Osteocyte (in vitro differentiated cells): ENCODE measurements at regions not wholly inside any gene's neighbourhood (a gene's known extent, or its start where the extent isn't known, plus 50 kb on each side); places are given as distances from the start of the nearest gene placed in this dataset.

Source experiments
- DNase-seq: peaks from one replicate; pipeline ENCODE4 v3.0.0; 2021; ENCODE audit warnings: mixed read lengths; ENCODE audit not compliant: unreplicated experiment; ENCODE audit errors: extremely low spot score
- H3K27ac Mint-ChIP-seq: one replicate; pipeline ENCODE4 v1.8.0; 2021; ENCODE audit warnings: mild to moderate bottlenecking, mixed read lengths; ENCODE audit not compliant: unreplicated experiment
- H3K27me3 Mint-ChIP-seq: one replicate; pipeline ENCODE4 v1.8.0; 2021; ENCODE audit warnings: mixed read lengths; ENCODE audit not compliant: unreplicated experiment
- H3K36me3 Mint-ChIP-seq: one replicate; pipeline ENCODE4 v1.8.0; 2021; ENCODE audit warnings: mixed read lengths; ENCODE audit not compliant: unreplicated experiment
- H3K4me1 Mint-ChIP-seq: one replicate; pipeline ENCODE4 v1.8.0; 2021; ENCODE audit warnings: mixed read lengths; ENCODE audit not compliant: unreplicated experiment
- H3K4me3 Mint-ChIP-seq: one replicate; pipeline ENCODE4 v1.8.0; 2021; ENCODE audit warnings: mild to moderate bottlenecking, moderate library complexity, mixed read lengths; ENCODE audit not compliant: unreplicated experiment
- H3K9me3 Mint-ChIP-seq: one replicate; pipeline ENCODE4 v1.8.0; 2021; ENCODE audit warnings: mixed read lengths; ENCODE audit not compliant: unreplicated experiment
- TF ChIP-seq, protein P1 (sequence below): fragments of 200-600 bp; sonication (generic); IDR thresholded peaks from 2 replicates; pipeline ENCODE4 v1.5.0; 2021; ENCODE audit warnings: antibody characterized with exemption, mild to moderate bottlenecking, moderate library complexity

GRCh38 chr2:61671561-61672315 lies 133.6 kb upstream of the XPO1 start:
- no peak overlapping the region for H3K4me3 Mint-ChIP-seq
- no peak for DNase-seq
- TF ChIP-seq, protein P1, sequence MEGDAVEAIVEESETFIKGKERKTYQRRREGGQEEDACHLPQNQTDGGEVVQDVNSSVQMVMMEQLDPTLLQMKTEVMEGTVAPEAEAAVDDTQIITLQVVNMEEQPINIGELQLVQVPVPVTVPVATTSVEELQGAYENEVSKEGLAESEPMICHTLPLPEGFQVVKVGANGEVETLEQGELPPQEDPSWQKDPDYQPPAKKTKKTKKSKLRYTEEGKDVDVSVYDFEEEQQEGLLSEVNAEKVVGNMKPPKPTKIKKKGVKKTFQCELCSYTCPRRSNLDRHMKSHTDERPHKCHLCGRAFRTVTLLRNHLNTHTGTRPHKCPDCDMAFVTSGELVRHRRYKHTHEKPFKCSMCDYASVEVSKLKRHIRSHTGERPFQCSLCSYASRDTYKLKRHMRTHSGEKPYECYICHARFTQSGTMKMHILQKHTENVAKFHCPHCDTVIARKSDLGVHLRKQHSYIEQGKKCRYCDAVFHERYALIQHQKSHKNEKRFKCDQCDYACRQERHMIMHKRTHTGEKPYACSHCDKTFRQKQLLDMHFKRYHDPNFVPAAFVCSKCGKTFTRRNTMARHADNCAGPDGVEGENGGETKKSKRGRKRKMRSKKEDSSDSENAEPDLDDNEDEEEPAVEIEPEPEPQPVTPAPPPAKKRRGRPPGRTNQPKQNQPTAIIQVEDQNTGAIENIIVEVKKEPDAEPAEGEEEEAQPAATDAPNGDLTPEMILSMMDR: no peak
- peaks cover 18% of the 10 kb centered on the region for H3K4me1 Mint-ChIP-seq
- H3K36me3 Mint-ChIP-seq: no peaks in the 10 kb centered on the region
- peak overlapping the region; percentile 80 for H3K27ac Mint-ChIP-seq
- H3K27me3 Mint-ChIP-seq: peaks cover 2% of the 10 kb centered on the region
- H3K9me3 Mint-ChIP-seq: peaks cover 16% of the 10 kb centered on the region

- peak overlapping the region; percentile 24 for H3K4me3 Mint-ChIP-seq
- peaks cover 10% of the 10 kb centered on the region for H3K27me3 Mint-ChIP-seq
- TF ChIP-seq, protein P1: no peak
- H3K36me3 Mint-ChIP-seq: no peaks in the 10 kb centered on the region
- DNase-seq: no peak
- H3K27ac Mint-ChIP-seq: peak overlapping the region; percentile 80
- peaks cover 18% of the 10 kb centered on the region for H3K4me1 Mint-ChIP-seq
- H3K9me3 Mint-ChIP-seq: peaks cover 12% of the 10 kb centered on the region
These were observed 132.7 kb upstream of the XPO1 start for GRCh38 chr2:61670591-61671501.

DNA sequence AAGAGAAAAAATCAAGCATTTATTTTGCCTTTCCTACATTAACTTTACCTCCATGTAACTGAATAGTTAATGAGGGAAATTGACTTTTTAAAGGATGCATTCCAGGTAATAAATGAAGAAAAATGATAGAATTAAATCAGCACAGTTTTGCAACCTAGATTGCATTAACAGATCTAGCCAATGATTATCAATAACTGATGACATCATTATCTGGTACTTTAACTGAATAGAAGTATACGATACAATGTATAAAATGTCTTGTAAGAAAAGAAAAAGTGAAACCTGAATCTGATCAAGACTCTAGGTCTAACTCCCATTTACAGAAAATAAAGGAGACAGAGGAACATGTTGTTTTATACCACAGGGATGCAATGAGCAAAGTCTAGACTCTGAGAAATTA lies 126.0 kb upstream of the XPO1 start:
- Mint-ChIP-seq H3K4me3 (no peak overlapping the region), H3K27ac (no peak overlapping the region), H3K27me3 (peaks cover 23% of the 10 kb centered on the region), H3K9me3 (no peaks in the 10 kb centered on the region), H3K4me1 (no peaks in the 10 kb centered on the region), H3K36me3 (no peaks in the 10 kb centered on the region)
- no peak for DNase-seq
- TF ChIP-seq, protein P1: no peak

- H3K36me3 Mint-ChIP-seq: no peaks in the 10 kb centered on the region
- H3K4me3 Mint-ChIP-seq: no peak overlapping the region
- H3K4me1 Mint-ChIP-seq: peaks cover 3% of the 10 kb centered on the region
- no peak for DNase-seq
- H3K27me3 Mint-ChIP-seq: peaks cover 23% of the 10 kb centered on the region
- TF ChIP-seq, protein P1: no peak
- H3K9me3 Mint-ChIP-seq: no peaks in the 10 kb centered on the region
- no peak overlapping the region for H3K27ac Mint-ChIP-seq
These were observed 124.8 kb upstream of the XPO1 start for GRCh38 chr2:61662990-61663389.
